ENCODE measurements at regions not wholly inside any gene's neighbourhood (a gene's known extent, or its start where the extent isn't known, plus 50 kb on each side); places are given as distances from the start of the nearest gene placed in this dataset.
"Not testable (repeated sequence)": the region's sequence is repeated elsewhere in the genome, so short reads cannot be mapped to it uniquely, and the experiment has no call there.

DNA sequence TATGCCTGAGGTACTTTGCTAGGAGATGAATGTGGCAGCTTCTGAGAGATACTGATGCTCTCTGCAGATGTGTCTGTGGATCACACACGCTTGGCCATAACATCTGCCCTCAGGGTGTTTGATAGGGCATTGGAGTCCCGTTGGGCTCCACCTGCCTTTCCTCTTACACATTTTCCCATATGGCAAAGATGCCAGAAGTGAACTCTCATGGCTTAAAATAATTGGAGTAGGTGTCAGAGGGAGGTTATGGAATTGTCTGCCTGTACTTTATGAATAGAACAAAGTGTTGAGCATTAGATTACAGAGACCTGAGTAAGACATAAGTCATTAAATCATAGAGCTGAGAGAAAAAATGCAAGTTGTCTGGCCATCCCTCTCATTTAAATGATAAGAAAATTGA is 75.3 kb upstream of the PNPT1 start:
- DNase-seq (ENCODE audit: low read depth) = peak; percentile 50
- no peak overlapping the region for H3K4me3 ChIP-seq (ENCODE audit: low read length)
- TF ChIP-seq, protein P1, sequence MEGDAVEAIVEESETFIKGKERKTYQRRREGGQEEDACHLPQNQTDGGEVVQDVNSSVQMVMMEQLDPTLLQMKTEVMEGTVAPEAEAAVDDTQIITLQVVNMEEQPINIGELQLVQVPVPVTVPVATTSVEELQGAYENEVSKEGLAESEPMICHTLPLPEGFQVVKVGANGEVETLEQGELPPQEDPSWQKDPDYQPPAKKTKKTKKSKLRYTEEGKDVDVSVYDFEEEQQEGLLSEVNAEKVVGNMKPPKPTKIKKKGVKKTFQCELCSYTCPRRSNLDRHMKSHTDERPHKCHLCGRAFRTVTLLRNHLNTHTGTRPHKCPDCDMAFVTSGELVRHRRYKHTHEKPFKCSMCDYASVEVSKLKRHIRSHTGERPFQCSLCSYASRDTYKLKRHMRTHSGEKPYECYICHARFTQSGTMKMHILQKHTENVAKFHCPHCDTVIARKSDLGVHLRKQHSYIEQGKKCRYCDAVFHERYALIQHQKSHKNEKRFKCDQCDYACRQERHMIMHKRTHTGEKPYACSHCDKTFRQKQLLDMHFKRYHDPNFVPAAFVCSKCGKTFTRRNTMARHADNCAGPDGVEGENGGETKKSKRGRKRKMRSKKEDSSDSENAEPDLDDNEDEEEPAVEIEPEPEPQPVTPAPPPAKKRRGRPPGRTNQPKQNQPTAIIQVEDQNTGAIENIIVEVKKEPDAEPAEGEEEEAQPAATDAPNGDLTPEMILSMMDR (IDR thresholded peaks at IDR 0.05; ENCODE audit: insufficient read depth, low read depth, low read length, missing control alignments) = no peak

DNA sequence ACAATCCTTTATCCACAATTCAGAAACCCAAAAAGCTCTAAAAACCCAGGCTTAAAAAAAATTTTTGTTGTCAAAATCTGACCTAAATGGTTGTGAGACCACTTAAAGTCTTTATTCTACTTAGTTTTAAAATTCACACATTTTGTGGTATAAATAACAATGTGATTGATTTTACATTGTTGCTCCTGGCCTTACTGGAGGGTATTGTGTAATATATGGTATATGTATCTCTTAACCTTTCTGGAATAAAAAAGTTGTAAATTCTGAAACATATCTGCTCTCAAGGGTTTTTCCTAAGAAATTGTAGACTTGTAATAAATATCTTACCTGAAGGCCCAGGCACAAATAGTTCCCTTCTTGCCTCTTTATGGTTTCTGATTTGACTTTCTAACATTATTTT is 73.3 kb upstream of the PNPT1 start:
- TF ChIP-seq, protein P1 (IDR thresholded peaks at IDR 0.05; ENCODE audit: insufficient read depth, low read depth, low read length, missing control alignments) = no peak
- H3K4me3 ChIP-seq (ENCODE audit: low read length) = no peak overlapping the region
- DNase-seq (ENCODE audit: low read depth) = no peak

DNA sequence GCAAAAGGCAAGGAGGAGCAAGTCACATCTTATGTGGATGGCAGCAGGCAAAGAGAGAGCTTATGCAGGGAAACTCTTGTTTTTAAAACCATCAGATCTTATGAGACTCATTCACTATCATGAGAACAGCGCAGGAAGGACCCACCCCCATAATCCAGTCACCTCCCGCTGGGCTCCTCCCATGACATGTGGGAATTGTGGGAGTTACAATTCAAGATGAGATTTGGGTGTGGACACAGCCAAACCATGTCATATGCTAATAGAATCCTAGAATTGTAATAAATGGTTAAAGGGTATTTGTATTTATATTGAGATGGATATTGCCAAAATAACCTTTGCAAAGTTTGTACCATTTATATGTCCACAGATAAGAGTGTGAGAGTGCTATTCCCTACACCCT is 72.1 kb upstream of the PNPT1 start:
- not testable (repeated sequence) for DNase-seq (ENCODE audit: low read depth); H3K4me3 ChIP-seq (ENCODE audit: low read length)

- TF ChIP-seq, protein P1 (IDR thresholded peaks at IDR 0.05; ENCODE audit: insufficient read depth, low read depth, low read length, missing control alignments) = no peak
- no peak overlapping the region for H3K4me3 ChIP-seq (ENCODE audit: low read length)
- DNase-seq (ENCODE audit: low read depth) = peak; percentile 30
Measured at GRCh38 chr2:55763721-55764120, 70.1 kb upstream of the PNPT1 start.

DNA sequence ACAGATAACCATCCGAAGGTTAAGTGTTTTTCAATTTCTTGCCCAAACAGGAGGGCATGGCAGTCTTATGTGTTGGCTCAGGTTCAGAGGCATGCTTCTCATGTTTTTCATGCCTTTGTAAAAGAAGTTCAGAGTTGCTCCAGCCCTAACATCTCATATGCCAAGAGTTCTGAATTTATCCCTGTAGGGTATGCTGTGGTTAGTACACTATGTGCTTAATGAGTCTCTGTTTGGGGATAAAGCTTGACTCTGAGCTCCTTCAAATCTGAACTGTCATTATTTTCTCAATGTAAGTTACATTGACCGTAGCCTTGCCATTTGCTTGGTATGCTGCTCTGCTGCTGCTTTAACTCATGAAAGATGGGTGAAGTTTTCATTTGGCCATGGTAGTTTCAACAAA is 67.9 kb upstream of the PNPT1 start:
- TF ChIP-seq, protein P1 (IDR thresholded peaks at IDR 0.05; ENCODE audit: insufficient read depth, low read depth, low read length, missing control alignments) = no peak
- DNase-seq (ENCODE audit: low read depth) = peak; percentile 67
- H3K4me3 ChIP-seq (ENCODE audit: low read length) = no peak overlapping the region

GRCh38 chr2:55761024-55761423 is 67.4 kb upstream of the PNPT1 start:
- no peak overlapping the region for H3K4me3 ChIP-seq (ENCODE audit: low read length)
- TF ChIP-seq, protein P1 (IDR thresholded peaks at IDR 0.05; ENCODE audit: insufficient read depth, low read depth, low read length, missing control alignments) = no peak
- peak; percentile 24 for DNase-seq (ENCODE audit: low read depth)

DNA sequence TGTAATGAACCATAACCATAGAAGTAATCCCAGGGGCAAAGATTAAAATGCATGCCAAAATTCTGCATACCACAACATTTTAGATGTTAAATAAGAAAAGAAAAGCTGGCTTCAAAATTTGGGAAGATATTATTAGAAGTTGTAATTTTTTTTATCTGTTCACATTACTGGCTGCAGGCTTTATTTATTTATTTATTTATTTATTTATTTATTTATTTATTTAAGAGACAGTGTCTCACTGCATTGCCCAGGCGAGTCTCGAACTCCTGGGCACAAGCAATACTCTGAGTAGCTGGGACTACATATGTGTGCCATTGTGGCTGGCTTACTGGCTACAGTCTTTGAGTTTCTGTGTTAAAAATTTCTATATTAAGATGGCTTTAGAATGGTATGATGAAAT is 66.5 kb upstream of the PNPT1 start:
- no peak for DNase-seq (ENCODE audit: low read depth)
- H3K4me3 ChIP-seq (ENCODE audit: low read length) = no peak overlapping the region
- TF ChIP-seq, protein P1 (IDR thresholded peaks at IDR 0.05; ENCODE audit: insufficient read depth, low read depth, low read length, missing control alignments) = no peak

Data from epithelial cell of esophagus (primary cell).